ENCODE measurements at regions not wholly inside any gene's neighbourhood (a gene's known extent, or its start where the extent isn't known, plus 50 kb on each side); places are given as distances from the start of the nearest gene placed in this dataset.

GRCh38 chr4:111540671-111541070 lies 604.6 kb upstream of the FAM241A start:
- intact Hi-C loops (cut with DNase I), result no loop called here
- H3K27ac ChIP-seq (ENCODE audit: low read depth in 1 of 2, low read length in 2 of 2), result no peak overlapping the region
- no peaks in the 10 kb centered on the region for H3K9me3 ChIP-seq (ENCODE audit: control insufficient read depth, low read length)
- H3K36me3 ChIP-seq (ENCODE audit: control insufficient read depth in 1 of 2, insufficient read depth in 2 of 2, low read length in 1 of 2), result no peaks in the 10 kb centered on the region
- no peaks in the 10 kb centered on the region for H3K27me3 ChIP-seq (ENCODE audit: control insufficient read depth in 1 of 2, insufficient read depth in 2 of 2, low read length in 1 of 2)
- ATAC-seq (ENCODE audit: low FRiP score) (no peak), DNase-seq (no peak)
- no peak overlapping the region for H3K4me3 ChIP-seq (ENCODE audit: low read length in 2 of 2)
- no peaks in the 10 kb centered on the region for H3K4me1 ChIP-seq (ENCODE audit: control insufficient read depth in 1 of 2, insufficient read depth in 2 of 2, low read length in 2 of 2)

- H3K9me3 ChIP-seq (ENCODE audit: control insufficient read depth, low read length), result no peaks in the 10 kb centered on the region
- H3K4me3 ChIP-seq (ENCODE audit: low read length in 2 of 2), result no peak overlapping the region
- ATAC-seq (ENCODE audit: low FRiP score) (no peak), DNase-seq (no peak)
- intact Hi-C loops (cut with DNase I), result no loop called here
- no peaks in the 10 kb centered on the region for H3K4me1 ChIP-seq (ENCODE audit: control insufficient read depth in 1 of 2, insufficient read depth in 2 of 2, low read length in 2 of 2)
- no peak overlapping the region for H3K27ac ChIP-seq (ENCODE audit: low read depth in 1 of 2, low read length in 2 of 2)
- H3K36me3 ChIP-seq (ENCODE audit: control insufficient read depth in 1 of 2, insufficient read depth in 2 of 2, low read length in 1 of 2), result no peaks in the 10 kb centered on the region
- no peaks in the 10 kb centered on the region for H3K27me3 ChIP-seq (ENCODE audit: control insufficient read depth in 1 of 2, insufficient read depth in 2 of 2, low read length in 1 of 2)
Observed at GRCh38 chr4:111542056-111542455, 603.2 kb upstream of the FAM241A start.

DNA sequence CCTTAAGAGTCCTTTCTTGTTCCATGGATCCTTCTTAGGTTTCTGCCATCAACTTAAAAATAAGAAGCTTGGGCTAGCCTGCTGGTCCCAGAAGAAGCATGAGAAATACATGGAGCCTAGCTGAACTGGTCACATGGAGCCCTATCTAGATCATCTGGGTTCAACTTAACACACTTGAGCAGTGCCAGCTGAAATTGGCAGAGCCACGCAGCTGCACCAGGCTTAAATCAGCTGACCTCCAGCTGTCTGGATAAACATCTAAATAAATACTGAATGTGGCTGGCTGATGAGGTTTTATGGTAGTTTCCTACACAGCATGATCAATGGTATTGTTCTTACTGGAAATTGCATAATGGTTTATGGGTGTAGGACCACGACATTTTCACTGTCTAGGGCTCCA lies 598.4 kb upstream of the FAM241A start:
- H3K9me3 ChIP-seq (ENCODE audit: control insufficient read depth, low read length), result no peaks in the 10 kb centered on the region
- DNase-seq (no peak), ATAC-seq (ENCODE audit: low FRiP score) (no peak)
- WGBS, 2 donors, result 30 to 45% methylated on average over 2 of the region's 2 CpGs
- no peaks in the 10 kb centered on the region for H3K27me3 ChIP-seq (ENCODE audit: control insufficient read depth in 1 of 2, insufficient read depth in 2 of 2, low read length in 1 of 2)
- H3K4me3 ChIP-seq (ENCODE audit: low read length in 2 of 2), result no peak overlapping the region
- H3K27ac ChIP-seq (ENCODE audit: low read depth in 1 of 2, low read length in 2 of 2), result no peak overlapping the region
- intact Hi-C loops (cut with DNase I), result no loop called here
- H3K4me1 ChIP-seq (ENCODE audit: control insufficient read depth in 1 of 2, insufficient read depth in 2 of 2, low read length in 2 of 2), result no peaks in the 10 kb centered on the region
- no peaks in the 10 kb centered on the region for H3K36me3 ChIP-seq (ENCODE audit: control insufficient read depth in 1 of 2, insufficient read depth in 2 of 2, low read length in 1 of 2)

GRCh38 chr4:111556141-111556781 lies 589.0 kb upstream of the FAM241A start:
- Histone ChIP-seq H3K27ac (ENCODE audit: low read depth in 1 of 2, low read length in 2 of 2) (no peak overlapping the region), H3K4me3 (ENCODE audit: low read length in 2 of 2) (no peak overlapping the region), H3K9me3 (ENCODE audit: control insufficient read depth, low read length) (no peaks in the 10 kb centered on the region), H3K4me1 (ENCODE audit: control insufficient read depth in 1 of 2, insufficient read depth in 2 of 2, low read length in 2 of 2) (no peaks in the 10 kb centered on the region), H3K27me3 (ENCODE audit: control insufficient read depth in 1 of 2, insufficient read depth in 2 of 2, low read length in 1 of 2) (no peaks in the 10 kb centered on the region), H3K36me3 (ENCODE audit: control insufficient read depth in 1 of 2, insufficient read depth in 2 of 2, low read length in 1 of 2) (no peaks in the 10 kb centered on the region)
- 69 to 72% methylated on average over 5 of the region's 5 CpGs for WGBS, 2 donors
- intact Hi-C loops (cut with DNase I), result no loop called here
- ATAC-seq (ENCODE audit: low FRiP score) (no peak), DNase-seq (no peak)

DNA sequence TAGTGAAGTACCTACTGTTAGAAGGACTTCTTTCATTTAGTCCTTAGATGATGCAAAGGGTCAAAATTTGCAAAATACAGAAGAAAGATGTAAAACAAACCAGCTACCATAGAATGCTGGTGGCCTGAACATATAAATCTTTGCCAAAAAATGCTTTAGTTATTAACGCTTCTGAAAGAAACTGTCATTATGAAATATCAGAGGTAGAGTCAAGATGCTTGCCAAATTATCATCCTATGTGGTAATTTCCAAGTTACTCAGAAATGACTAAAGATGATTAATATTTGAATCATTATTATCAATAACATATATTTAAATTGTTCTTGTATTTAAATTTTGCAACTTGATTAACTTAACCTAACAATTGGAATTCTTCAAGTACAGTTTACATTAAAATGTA lies 588.4 kb upstream of the FAM241A start:
- Histone ChIP-seq H3K4me1 (ENCODE audit: control insufficient read depth in 1 of 2, insufficient read depth in 2 of 2, low read length in 2 of 2) (no peaks in the 10 kb centered on the region), H3K27ac (ENCODE audit: low read depth in 1 of 2, low read length in 2 of 2) (no peak overlapping the region), H3K9me3 (ENCODE audit: control insufficient read depth, low read length) (no peaks in the 10 kb centered on the region), H3K27me3 (ENCODE audit: control insufficient read depth in 1 of 2, insufficient read depth in 2 of 2, low read length in 1 of 2) (no peaks in the 10 kb centered on the region), H3K4me3 (ENCODE audit: low read length in 2 of 2) (no peak overlapping the region), H3K36me3 (ENCODE audit: control insufficient read depth in 1 of 2, insufficient read depth in 2 of 2, low read length in 1 of 2) (no peaks in the 10 kb centered on the region)
- no peak for ATAC-seq (ENCODE audit: low FRiP score)
- no peak for DNase-seq
- WGBS, 2 donors, result 77 to 81% methylated on average over 1 of the region's 1 CpG
- intact Hi-C loops (cut with DNase I), result no loop called here

- H3K27me3 ChIP-seq (ENCODE audit: control insufficient read depth in 1 of 2, insufficient read depth in 2 of 2, low read length in 1 of 2), result no peaks in the 10 kb centered on the region
- intact Hi-C loops (cut with DNase I), result no loop called here
- ATAC-seq (ENCODE audit: low FRiP score) (no peak), DNase-seq (no peak)
- H3K9me3 ChIP-seq (ENCODE audit: control insufficient read depth, low read length), result peaks cover 1% of the 10 kb centered on the region
- no peaks in the 10 kb centered on the region for H3K36me3 ChIP-seq (ENCODE audit: control insufficient read depth in 1 of 2, insufficient read depth in 2 of 2, low read length in 1 of 2)
- H3K4me1 ChIP-seq (ENCODE audit: control insufficient read depth in 1 of 2, insufficient read depth in 2 of 2, low read length in 2 of 2), result no peaks in the 10 kb centered on the region
- no peak overlapping the region for H3K4me3 ChIP-seq (ENCODE audit: low read length in 2 of 2)
- H3K27ac ChIP-seq (ENCODE audit: low read depth in 1 of 2, low read length in 2 of 2), result no peak overlapping the region
- WGBS, 2 donors, result 50 to 67% methylated on average over 2 of the region's 2 CpGs
Observed at GRCh38 chr4:111562826-111563225, 582.4 kb upstream of the FAM241A start.

GRCh38 chr4:111572470-111572869 lies 572.8 kb upstream of the FAM241A start:
- intact Hi-C loops (cut with DNase I), result no loop called here
- Histone ChIP-seq H3K9me3 (ENCODE audit: control insufficient read depth, low read length) (no peaks in the 10 kb centered on the region), H3K27ac (ENCODE audit: low read depth in 1 of 2, low read length in 2 of 2) (no peak overlapping the region), H3K36me3 (ENCODE audit: control insufficient read depth in 1 of 2, insufficient read depth in 2 of 2, low read length in 1 of 2) (no peaks in the 10 kb centered on the region), H3K4me1 (ENCODE audit: control insufficient read depth in 1 of 2, insufficient read depth in 2 of 2, low read length in 2 of 2) (no peaks in the 10 kb centered on the region), H3K4me3 (ENCODE audit: low read length in 2 of 2) (no peak overlapping the region), H3K27me3 (ENCODE audit: control insufficient read depth in 1 of 2, insufficient read depth in 2 of 2, low read length in 1 of 2) (no peaks in the 10 kb centered on the region)
- no peak for DNase-seq
- ATAC-seq (ENCODE audit: low FRiP score), result no peak
- WGBS, 2 donors, result 46 to 50% methylated on average over 1 of the region's 1 CpG

DNA sequence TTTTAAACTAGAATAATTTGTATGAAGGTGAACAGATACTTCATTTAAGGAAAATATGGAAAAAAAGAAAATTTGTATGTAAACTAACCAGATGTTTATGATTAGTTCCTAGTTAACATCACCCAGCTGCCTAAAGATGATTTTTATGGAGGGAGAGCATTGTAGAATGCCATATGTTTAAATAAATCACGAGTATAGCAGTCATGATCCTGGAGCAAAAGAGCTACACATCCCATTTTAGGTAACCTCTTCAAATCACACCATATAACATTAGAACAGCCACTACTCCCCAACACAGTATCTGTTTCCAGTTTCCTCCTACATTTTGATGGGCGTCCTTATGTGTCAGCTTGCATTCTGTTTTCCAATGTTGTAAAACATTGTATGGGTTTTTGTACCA lies 571.9 kb upstream of the FAM241A start:
- Histone ChIP-seq H3K9me3 (ENCODE audit: control insufficient read depth, low read length) (no peaks in the 10 kb centered on the region), H3K27me3 (ENCODE audit: control insufficient read depth in 1 of 2, insufficient read depth in 2 of 2, low read length in 1 of 2) (no peaks in the 10 kb centered on the region), H3K4me3 (ENCODE audit: low read length in 2 of 2) (no peak overlapping the region), H3K4me1 (ENCODE audit: control insufficient read depth in 1 of 2, insufficient read depth in 2 of 2, low read length in 2 of 2) (no peaks in the 10 kb centered on the region), H3K36me3 (ENCODE audit: control insufficient read depth in 1 of 2, insufficient read depth in 2 of 2, low read length in 1 of 2) (no peaks in the 10 kb centered on the region), H3K27ac (ENCODE audit: low read depth in 1 of 2, low read length in 2 of 2) (no peak overlapping the region)
- ATAC-seq (ENCODE audit: low FRiP score) (no peak), DNase-seq (no peak)
- intact Hi-C loops (cut with DNase I), result no loop called here
- 57 to 62% methylated on average over 2 of the region's 2 CpGs for WGBS, 2 donors

DNA sequence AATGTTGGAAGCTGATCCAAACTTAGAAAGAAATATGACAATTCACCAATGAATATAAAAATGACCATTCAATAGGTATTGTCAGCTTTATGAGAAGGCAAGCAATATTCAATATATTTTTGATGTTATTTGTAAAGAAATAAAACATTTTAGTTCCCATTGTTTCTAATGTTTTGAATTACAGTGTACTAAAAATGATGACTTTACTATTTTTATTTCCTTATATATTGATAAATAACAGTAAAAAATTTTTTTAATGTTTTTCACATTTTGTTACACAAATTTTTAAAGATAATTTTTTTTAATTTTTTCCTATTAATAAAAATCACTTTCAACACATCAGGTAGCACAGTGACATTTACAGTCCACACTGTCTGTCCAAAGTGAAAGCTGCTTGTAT lies 565.5 kb upstream of the FAM241A start:
- H3K36me3 ChIP-seq (ENCODE audit: control insufficient read depth in 1 of 2, insufficient read depth in 2 of 2, low read length in 1 of 2), result no peaks in the 10 kb centered on the region
- no peak overlapping the region for H3K27ac ChIP-seq (ENCODE audit: low read depth in 1 of 2, low read length in 2 of 2)
- peaks cover 2% of the 10 kb centered on the region for H3K9me3 ChIP-seq (ENCODE audit: control insufficient read depth, low read length)
- H3K4me3 ChIP-seq (ENCODE audit: low read length in 2 of 2), result no peak overlapping the region
- no peaks in the 10 kb centered on the region for H3K4me1 ChIP-seq (ENCODE audit: control insufficient read depth in 1 of 2, insufficient read depth in 2 of 2, low read length in 2 of 2)
- no peak for ATAC-seq (ENCODE audit: low FRiP score)
- intact Hi-C loops (cut with DNase I), result no loop called here
- no peaks in the 10 kb centered on the region for H3K27me3 ChIP-seq (ENCODE audit: control insufficient read depth in 1 of 2, insufficient read depth in 2 of 2, low read length in 1 of 2)
- DNase-seq, result no peak

Measured in aorta (tissue), 5 donors.